ENCODE measurements at regions not wholly inside any gene's neighbourhood (a gene's known extent, or its start where the extent isn't known, plus 50 kb on each side); places are given as distances from the start of the nearest gene placed in this dataset.
A peak's percentile ranks its signal among the peaks of the same experiment; 100 is the strongest.
"Not testable (repeated sequence)": the region's sequence is repeated elsewhere in the genome, so short reads cannot be mapped to it uniquely, and the experiment has no call there.

DNA sequence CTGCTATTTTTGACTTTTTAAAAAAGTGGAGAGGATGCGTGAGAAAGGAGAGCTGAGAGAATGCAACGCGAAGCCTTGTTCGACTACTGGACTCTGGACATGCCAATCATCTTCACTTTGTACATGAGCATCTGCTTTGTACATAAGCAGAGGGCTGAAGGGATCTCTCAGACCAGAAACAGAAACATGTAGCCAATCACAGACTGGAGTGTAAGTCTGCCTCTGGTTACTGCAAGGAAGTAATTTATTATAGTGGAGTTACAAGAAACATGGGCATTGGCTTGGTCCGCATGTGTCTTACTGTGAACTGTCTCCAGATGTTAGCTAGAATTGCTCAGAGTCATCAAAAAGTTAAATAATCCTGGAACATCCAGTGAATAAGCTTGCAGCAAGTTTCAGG, 190.0 kb upstream of the GRAMD2B start:
- no peak for DNase-seq

DNA sequence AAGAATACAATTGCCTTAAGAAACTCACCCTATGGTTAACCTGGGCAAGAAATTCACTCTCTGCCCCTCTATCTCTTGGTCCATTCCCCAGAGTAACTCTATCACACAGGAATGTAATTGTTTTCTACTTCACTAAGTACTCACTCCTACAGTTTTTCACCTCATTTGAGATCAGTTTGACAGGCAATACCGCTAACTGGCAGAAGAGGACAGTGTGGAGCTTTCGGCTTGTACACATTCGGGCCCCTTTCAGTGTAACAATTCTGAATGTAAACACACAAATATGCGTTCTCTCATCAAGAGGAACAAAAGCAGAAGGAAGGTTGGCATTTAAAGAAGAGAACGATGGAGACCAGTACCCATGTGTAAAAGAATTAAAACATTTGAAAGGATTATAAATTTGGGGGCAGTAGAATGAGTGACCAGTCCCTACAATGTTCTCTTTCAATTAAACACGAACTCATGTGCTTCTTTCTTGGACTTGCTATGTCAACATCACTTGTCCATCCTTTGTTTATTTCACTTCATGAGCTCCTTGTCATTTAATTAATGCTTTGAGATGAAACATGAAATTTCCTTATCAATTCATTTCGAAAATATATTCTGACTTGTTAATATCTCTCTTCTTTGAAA, 188.5 kb upstream of the GRAMD2B start:
- DNase-seq = peak; percentile 26

DNA sequence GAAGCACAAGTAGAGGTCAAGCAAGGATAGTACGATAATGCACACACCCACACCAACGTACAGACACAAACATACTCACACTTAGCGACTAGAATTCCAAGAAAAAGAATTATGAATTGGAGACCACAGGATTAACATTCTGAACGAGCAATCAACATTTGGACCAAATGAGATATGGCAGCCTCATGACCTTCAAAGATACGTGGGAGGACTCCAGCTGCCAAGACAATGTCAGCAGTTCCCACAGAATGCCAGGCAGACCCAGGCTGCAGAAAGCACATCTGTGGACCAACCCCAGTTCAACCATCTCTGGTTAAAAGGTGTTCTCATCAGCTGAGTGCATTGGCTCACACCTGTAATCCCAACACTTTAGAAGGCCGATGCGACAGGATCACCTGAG, 187.6 kb upstream of the GRAMD2B start:
- no peak for DNase-seq

DNA sequence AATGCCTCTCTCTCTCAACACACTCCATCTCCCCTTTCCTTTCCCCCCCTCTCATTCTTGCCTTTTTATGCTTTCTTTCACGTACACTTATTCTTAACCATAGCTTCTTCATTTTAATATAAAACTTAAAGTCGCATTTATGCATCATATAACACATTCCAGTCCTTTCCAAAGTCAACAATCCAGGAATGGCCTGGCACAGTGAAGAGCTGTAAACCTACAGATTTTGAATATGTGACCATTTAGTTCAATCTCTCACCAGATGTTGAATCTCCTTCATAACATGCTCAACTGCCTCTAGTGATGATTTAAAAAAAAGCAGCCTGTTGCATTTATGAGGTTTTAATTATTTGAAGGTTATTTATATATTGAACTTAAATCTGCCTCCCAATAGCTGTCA, 186.2 kb upstream of the GRAMD2B start:
- DNase-seq = no peak

DNA sequence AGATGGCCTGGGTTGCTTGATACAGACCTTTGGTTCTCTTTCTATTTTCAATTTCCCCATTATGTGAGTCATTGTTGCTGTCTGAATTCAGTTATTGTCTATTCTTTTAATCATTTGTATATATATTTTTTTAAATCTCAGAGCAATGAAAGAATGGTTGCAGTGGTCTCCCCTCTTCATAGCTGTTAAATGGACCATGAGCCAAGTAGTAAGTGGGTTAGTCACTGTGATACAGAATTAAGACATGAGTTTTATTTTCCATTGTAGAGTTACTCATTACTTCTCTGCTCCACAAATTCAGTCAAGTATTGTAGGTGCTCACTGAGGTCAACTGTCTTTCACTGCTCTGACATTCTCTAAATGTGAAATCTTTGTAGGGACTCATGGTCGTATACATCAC, 174.6 kb upstream of the GRAMD2B start:
- no peak for DNase-seq

DNA sequence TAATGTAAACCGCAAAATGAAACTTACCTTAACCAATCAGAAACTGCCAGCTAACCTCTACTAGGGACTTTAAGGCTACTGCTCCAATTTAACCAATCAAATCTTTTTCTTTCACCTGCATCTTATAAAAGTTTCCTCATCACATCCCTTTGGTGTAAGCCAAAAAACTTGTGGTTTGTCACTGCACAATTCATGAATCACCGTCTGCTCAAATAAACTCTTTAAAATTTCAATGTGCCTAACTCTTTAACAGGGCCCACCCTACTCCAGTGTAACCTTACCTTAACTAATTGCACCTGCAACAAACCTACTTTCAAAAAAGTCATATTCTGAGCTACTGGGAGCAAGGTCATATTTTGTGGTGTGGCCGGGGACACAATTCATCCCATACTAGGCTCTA, 172.2 kb upstream of the GRAMD2B start:
- DNase-seq = no peak

DNA sequence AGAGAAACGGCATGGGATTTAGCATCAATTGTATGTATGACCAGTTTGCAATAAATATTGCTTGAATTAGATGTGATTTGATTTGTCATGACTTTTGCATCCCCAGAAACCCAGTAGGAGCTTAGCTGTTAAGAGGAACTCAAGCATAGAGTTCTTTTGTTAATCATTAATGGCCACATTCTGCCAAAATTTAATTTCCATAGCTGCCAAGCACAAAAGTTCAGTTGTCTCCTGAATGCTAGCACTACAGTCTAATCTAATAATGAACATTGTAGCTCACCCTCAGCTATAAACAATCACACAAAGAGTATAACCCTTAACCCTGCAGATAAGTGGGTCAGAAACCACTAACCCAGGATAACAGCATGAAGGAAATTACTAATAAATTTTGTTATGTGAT, 169.8 kb upstream of the GRAMD2B start:
- no peak for DNase-seq

DNA sequence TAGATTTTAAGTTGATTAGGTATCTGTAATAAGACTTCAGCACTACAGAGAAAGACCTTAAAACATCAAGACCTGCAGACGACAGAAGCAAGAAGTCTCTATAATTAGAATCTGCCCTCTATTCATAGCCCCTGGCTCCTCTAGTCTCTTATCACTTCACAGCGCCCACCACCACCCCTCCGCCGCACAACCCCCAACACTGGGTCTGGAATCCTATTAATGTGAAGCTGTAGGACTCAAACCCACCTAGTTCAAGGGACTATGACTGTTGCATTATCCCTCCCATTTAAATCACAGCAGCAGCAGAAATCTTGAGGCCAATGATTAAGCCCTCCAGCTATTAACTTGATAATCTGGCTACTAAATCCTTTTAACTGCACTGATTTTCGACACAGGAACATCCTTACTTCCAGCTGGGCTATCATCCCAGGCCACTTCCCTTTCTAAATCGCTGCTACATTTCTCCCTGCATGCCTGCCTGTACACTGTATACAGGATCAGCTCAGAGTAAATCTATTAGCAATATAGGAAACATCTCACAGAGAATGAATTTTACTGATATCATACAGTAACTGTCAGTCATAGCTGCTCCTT, 159.5 kb upstream of the GRAMD2B start:
- DNase-seq = no peak

DNA sequence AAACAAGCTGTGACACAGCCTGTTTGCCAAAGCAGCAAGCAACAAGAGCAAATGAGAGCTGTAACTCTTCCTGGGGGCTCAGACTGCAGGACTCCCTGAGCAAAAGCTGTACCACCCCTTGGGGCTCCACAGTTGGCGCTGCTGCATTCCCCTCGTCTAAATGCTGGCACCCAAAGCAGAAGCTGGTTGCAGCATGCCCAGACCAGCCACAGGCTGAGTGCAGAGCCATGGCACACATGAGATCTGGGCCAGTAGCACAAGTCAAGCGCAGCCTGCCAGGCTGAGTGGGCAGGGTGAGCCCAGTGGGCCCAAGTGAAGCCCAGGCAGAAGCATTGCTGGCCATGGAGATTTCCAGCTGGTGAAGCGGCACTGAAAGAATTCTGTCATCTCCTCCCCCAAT, 157.3 kb upstream of the GRAMD2B start:
- no peak for DNase-seq

DNA sequence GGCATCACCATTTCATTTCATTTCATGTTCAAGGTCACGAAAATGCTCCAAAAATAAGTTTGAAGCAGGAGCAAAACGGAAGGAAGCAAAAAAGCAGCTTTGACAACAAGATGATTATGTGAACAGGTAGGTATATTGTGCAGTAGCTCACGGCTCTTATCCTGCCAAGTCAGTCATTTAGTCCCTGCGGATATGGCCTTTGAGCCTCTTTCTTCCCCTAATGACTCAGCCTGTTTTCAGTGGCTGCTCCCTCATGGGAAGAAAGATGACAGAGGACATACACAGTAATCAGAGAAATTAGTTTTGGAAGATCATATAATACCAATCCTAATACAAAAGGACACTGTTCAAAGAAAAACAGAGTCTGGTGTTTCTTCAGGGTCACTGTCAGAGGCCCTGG, 155.8 kb upstream of the GRAMD2B start:
- DNase-seq = no peak

DNA sequence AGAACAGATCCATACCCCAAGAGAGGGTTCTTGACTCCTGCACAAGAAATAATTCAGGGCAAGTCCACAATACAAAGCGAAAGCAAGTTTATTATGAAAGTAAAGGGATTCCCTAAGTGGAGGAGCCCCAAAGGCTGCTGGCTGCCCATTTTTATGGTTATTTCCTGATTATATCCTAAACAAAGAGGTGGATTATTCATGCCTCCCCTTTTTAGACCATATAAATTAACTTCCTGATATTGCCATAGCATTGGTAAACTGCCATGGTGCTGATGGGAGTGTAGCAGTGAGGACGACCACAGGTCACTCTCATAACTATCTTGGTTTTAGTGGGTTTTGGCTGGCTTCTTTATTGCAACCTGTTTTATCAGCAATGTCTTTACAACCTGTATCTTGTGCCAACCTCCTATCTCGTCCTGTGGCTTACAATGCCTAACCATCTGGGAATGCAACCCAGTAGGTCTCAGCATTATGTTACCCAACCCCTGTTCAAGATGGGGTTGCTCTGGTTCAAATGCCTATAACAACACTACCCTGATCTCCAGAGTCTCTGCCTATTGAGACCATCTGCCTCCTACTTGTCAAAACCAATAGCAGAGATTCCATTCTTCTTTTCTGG, 154.4 kb upstream of the GRAMD2B start:
- DNase-seq = no peak

DNA sequence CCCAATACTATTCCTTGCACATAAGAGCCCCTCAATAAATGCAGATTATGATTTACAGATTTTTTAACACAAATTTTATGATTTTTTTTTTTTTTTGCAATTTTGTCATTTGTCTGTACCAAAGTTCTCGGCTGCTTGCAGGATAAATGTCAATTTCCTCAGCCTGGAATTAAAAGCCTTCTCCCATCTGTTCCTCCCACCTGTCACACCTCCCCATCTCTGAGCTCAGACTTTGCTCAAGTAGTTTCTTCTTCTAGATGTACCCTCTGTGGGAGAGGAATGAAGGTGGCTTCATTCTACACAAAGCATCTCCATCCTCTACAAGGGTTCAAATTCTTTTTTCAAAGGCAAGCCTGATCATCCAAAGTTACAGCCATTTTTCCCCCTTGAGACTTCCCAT, 153.7 kb upstream of the GRAMD2B start:
- no peak for DNase-seq

DNA sequence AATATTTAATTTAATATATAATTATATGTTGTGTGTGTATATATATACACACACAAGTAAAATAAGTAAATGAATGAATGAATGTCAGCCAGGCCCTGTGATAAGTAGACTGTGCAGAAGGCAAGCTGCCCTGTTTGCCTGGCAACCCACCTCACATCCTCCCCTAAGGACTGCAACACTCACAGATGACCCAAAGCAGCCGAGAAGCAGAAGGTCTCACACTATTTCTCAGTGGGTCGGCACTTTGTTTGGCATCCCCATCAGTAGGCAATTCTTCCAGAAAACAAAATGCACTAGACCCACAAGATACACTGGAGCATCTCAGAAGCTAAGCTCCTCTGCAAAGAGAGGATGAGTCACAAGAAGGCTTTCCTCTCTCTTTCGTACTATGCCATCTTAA, 152.1 kb upstream of the GRAMD2B start:
- DNase-seq = no peak

DNA sequence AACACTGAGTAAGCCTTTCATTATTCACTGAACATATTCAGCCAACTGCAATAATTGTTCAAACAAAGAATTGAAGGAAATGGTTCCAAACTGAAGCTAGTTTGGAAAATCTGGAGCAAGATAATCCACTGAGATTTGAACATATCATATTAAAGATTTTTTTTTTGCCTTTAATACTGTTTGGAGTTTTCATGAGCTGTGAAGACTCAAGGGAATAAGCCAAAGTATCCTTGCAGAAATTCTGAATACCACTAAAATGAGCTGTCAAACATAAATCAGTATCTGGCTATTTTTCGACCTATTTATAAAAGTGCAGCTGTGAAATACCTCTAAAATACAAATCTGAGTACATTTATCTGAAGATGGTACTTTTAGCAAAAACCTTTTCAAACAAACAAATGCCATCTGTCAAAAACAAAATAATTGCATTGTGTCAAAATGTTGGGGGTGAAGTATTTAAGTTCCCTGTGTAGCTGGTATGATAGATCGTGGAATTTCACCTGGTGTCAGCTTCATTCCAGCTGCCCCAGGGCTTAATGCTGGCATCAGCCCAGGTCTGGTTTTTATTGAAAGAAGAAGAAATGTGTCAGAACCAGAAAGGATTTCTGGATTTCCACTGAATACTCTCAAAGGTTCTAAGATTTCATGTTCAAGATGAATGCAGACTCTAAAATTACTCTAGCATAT, 149.0 kb upstream of the GRAMD2B start:
- no peak for DNase-seq

DNA sequence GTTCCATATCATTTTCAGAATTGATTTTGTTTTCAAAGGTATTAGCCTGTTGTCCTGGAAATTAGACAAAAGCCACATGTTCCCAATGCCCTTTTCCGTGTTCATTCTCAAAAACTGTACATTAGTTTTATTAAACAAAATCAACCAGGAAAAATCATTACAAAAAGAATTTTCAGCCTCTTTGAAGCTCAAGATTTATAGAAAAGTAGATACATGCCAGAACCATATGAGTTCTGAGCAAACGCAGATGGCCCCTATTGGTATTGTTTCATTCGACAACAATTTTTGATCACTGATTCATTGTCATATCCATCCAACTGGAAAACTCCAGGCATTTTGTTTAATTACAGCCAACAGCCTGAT, 148.5 kb upstream of the GRAMD2B start:
- DNase-seq = no peak

DNA sequence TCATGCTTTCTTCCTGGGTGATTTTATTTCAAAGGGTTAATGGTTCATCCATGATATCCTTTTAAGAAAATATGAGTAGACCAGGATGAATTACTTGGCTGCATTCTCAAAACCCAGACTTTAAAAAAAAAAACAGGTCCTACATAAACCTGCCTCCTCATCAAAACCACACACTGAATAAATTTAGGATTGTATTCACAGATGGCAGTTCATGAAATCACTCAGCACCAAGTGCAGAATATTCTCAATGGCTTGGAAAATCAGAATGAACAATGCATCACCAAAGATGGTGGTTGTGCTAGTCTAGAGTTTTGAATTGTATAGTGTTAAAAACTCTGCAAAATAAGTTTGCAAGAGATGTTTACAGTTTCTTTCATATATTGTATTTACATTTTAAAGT, 145.4 kb upstream of the GRAMD2B start:
- no peak for DNase-seq

DNA sequence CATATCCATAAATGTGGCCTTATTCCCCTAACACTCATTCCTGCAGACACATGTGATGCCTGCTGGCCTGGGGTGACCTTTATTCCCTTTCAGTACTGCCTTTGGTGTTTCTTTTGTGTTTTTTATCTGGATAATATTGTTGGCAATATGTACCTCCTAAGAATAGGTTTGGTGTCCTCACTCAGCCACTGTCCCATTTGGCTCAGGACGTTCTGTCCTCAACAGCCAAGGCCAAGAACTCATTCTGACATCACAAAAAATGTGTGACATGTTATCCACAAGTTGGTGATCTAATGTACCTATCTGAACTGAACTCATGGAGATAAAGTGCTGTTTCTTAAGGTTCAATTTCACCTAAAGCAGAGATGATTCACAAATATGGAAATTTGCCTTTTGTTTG, 142.9 kb upstream of the GRAMD2B start:
- no peak for DNase-seq

DNA sequence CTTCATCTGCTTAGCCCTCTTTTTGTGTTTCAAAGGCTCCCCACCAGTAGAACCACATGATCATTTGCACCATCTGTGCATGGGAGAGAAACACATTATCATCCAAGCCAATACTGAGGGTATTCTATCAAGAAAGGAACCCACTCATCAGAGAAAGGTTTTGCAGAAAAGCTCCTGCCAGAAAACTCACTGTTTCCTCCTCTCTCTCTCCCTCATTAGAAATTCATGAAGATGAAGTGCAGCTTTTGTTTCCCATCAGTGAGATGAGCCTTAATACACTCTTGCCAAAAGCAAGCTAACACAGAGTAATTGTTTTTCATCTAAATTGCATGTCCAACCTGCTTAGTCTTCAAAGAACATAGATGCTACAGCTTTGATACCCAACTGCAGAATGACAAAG, 142.4 kb upstream of the GRAMD2B start:
- no peak for DNase-seq

DNA sequence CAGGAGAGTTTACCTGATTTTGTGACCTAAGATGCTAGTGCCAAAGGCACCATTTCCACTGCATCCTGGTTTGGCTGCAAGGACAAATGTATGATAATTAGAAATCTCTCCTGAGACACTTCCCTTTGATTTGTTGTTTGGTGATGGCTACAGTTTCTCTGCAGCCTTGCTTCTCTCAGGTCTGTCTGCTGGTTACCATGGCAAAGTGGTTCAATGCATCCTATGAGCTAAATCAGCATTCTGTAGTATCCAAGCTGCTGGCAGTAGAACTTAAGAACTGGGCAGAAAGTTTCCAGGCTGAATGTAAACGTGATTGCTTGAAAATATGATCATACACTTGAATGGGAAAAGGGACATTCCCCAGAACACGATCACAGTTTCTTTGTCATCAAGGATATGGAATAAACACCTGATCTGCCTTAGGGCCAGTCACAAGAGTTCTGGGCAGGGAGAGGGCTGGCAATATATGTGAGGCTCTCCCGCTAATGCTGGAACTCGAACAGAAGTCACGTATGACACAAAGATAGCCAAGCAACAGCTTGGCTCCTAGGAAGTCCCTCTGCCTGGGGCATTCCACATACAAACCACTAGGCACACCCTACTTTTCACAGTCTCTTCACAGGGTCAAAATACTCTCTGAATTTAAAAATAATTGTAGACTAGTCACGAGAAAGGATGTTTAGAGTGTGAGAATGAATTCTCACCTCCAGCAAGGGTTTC, 138.1 kb upstream of the GRAMD2B start:
- no peak for DNase-seq

DNA sequence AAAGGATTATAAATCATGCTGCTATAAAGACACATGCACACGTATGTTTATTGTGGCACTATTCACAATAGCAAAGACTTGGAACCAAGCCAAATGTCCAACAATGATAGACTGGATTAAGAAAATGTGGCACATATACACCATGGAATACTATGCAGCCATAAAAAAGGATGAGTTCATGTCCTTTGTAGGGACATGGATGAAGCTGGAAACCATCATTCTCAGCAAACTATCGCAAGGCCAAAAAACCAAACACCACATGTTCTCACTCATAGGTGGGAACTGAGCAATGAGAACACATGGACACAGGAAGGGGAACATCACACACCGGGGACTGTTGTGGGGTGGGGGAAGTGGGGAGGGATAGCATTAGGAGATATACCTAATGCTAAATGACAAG, 127.1 kb upstream of the GRAMD2B start:
- not testable (repeated sequence) for DNase-seq

DNA sequence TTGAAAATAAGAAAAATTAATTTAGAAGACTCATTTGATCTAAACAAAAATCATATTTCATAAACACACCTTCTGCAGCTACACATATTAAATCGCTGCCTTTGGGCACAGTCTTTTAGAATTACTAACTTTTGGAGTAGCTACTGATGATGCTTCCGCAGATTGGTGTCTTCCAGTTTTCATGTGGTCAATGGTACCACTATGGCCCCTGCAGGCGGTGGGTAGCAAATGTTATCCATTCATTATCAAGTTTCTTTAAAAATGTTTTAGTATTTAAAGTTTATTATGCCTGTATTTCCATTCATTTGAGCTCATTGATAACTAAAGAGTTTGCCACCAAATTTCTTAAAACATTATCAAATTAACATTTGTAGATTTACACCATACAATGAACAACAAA, 122.9 kb upstream of the GRAMD2B start:
- DNase-seq = no peak

DNA sequence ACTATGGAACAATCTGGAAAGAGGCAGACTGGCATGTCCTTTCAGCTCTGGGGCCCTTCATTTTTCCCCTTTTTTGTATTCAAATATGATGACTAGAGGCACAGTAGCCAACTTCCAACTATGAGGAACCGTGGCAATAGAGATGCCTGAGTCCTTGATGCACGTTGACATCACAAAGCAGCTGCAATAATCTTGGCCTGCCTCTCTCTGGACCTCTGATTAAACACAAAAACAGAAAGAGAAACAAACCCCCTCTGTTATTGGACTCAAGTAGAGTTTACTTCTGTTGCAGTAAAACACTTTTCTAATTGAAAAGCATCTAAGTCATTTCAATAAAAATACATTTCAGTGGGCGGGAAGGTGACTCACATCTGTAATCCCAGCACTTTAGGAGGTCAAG, 122.2 kb upstream of the GRAMD2B start:
- DNase-seq = no peak

DNA sequence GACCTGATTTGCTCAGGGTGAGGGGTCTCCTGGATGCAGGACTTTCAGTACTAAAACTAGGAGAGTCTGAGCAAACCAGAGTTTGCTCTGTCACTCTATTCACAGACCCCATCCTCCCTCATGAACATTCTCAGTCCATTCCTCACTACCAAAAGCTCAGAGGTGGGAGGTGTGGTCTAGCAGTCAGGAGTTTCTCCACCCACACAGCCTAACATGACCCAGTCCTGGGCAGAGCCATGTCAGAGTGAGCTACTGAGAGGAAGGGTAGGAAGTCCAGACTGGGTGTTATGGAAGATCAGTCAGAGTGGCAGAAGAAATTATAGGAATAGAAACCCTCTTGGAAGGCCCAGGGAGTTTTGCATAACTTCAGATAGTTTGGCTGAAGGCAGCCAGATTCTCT, 113.3 kb upstream of the GRAMD2B start:
- no peak for DNase-seq

DNA sequence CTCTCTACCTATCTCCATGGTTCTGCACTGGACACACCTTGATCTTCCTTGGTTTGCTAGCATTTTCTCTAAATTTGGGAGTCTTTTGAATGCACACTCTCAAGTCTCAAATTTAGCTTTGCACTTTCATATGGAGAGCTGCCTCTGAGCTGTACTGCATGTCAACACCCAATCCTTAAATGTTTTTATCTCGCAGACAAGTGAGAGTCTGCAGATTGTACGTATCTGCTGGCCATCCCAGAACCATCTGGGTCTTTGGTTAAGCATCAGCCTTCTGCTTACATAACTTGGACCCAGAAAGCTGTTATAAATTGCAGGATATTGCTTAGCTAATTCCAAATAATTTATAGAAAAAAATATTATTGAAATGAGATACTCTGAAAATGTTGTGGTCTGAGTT, 111.4 kb upstream of the GRAMD2B start:
- no peak for DNase-seq
